Natural killer cell treated with Interleukin-12 subunit alpha and Interleukin-12 subunit beta and Interleukin-15 and Interleukin-18, amount 100 ng/mL, for 72 hours (primary cell): ENCODE measurements at regions not wholly inside any gene's neighbourhood (a gene's known extent, or its start where the extent isn't known, plus 50 kb on each side); places are given as distances from the start of the nearest gene placed in this dataset.
"Not testable (repeated sequence)": the region's sequence is repeated elsewhere in the genome, so short reads cannot be mapped to it uniquely, and the experiment has no call there.

Experiments
- ATAC-seq, 2 donors: fragments of 150-1000 bp; cut with Tn5 transposase in 1 of 2; sonication (Bioruptor Pico), chemical (Tn5 transposase) in 1 of 2; 2 replicates each; pipeline ENCODE4 v1.10.0; 2021
- DNase-seq: peaks from one replicate; pipeline ENCODE4 v3.0.0; 2022; ENCODE audit warnings: low spot score
- H3K27ac Mint-ChIP-seq, 2 donors: 1 replicate in 1 of 2; 2 replicates in 1 of 2; pipeline ENCODE4 v1.8.0; 2022; ENCODE audit warnings: mixed read lengths in 2 of 2, mild to moderate bottlenecking in 1 of 2, moderate library complexity in 1 of 2
- H3K27me3 Mint-ChIP-seq, 2 donors: 1 replicate in 1 of 2; 2 replicates in 1 of 2; pipeline ENCODE4 v1.8.0; 2022; ENCODE audit warnings: mixed read lengths in 2 of 2
- H3K36me3 Mint-ChIP-seq: one replicate; pipeline ENCODE4 v1.8.0; 2022; ENCODE audit warnings: mixed read lengths
- H3K4me1 Mint-ChIP-seq, 2 donors: 1 replicate in 1 of 2; 2 replicates in 1 of 2; pipeline ENCODE4 v1.8.0; 2022; ENCODE audit warnings: low read depth in 2 of 2, mixed read lengths in 2 of 2, mild to moderate bottlenecking in 1 of 2
- H3K4me3 Mint-ChIP-seq: one replicate; pipeline ENCODE4 v1.8.0; 2022; ENCODE audit warnings: mixed read lengths
- H3K9me3 Mint-ChIP-seq: 2 replicates; pipeline ENCODE4 v1.8.0; 2022; ENCODE audit warnings: mixed read lengths

DNA sequence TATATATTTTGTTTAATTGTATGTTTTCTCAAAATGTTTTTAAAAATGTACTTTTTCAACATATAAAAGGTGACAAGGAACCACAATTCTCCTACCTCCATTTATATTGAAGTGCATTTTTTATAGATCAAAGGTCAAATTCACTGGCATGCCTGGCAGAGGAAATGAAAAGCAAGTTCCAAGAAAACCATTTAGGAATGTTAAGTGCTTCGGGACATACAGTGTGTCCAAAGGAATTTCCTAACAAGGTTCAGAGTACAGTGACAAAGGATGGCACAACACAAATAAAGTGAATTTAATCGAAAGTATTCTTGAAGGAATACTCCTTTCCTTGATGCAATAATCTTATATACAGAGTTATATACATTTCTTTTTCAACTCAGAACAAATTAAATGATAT lies 242.3 kb downstream of the CCER1 start:
- DNase-seq: no peak
- Mint-ChIP-seq H3K27ac (no peak overlapping the region), H3K36me3 (no peaks in the 10 kb centered on the region), H3K4me3 (no peak overlapping the region), H3K4me1 (no peaks in the 10 kb centered on the region), H3K9me3 (peaks cover 3% of the 10 kb centered on the region), H3K27me3 (no peaks in the 10 kb centered on the region)
- ATAC-seq: no peak

DNA sequence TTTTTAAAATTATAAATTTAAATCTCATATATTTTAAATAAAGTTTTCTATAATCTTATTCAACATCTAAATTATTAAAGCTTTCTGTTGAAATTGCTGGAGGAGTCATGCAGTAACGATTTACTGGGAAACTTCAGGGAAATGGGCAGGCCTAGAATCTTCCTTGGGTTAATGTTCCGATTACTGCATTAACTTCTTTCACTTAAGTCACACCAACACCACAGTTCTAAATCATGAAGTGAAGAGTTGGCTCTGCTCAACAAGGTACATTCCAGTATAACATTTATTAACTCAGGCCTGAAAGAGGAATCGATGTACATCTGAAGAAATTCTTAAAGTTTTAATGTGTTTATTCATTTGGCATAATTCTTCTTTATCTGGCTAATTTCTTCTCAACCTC lies 244.3 kb downstream of the CCER1 start:
- Mint-ChIP-seq H3K36me3 (no peaks in the 10 kb centered on the region), H3K27ac (no peak overlapping the region), H3K9me3 (peaks cover 3% of the 10 kb centered on the region), H3K4me1 (no peaks in the 10 kb centered on the region), H3K27me3 (no peaks in the 10 kb centered on the region), H3K4me3 (no peak overlapping the region)
- no peak for ATAC-seq
- no peak for DNase-seq

DNA sequence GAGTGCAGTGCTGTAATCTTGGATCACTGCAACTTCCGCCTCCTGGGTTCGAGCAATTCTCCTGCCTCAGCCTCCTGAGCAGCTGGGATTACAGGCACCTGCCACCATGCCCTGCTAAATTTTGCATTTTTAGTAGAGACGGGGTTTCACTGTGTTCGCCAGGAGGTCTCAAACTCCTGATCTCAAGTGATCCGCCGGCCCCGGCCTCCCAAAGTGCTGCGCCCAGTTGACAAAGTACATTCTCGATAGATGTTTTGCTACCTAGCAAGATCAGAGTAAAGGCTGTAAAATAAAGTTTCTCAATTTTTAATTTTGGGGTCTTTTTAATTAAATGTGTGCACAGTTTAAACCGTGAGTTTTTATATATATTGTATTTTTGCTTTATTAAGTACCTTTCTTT lies 248.9 kb downstream of the CCER1 start:
- peaks cover 3% of the 10 kb centered on the region for H3K9me3 Mint-ChIP-seq
- H3K27me3 Mint-ChIP-seq: no peaks in the 10 kb centered on the region
- ATAC-seq (no peak), DNase-seq (no peak)
- no peaks in the 10 kb centered on the region for H3K36me3 Mint-ChIP-seq
- H3K4me3 Mint-ChIP-seq: no peak overlapping the region
- H3K4me1 Mint-ChIP-seq: no peaks in the 10 kb centered on the region
- H3K27ac Mint-ChIP-seq: no peak overlapping the region

DNA sequence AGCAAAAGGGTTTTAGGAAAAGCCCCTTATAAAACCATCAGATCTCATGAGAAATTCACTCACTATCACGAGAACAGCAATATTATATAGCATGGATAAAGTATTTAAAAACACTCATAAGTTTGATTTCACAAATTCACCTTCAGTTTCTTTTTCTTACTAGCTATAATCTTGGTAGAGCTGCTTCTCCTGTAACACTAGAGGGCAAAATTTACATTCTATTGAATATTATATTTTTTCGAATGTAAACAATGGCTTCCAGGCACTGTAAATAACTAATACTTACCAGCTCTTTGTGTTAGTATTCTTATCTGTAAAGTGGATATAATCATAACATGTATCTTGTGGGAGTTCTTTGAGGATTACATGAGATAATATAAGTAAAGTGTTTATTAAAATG lies 259.6 kb downstream of the CCER1 start:
- no peak overlapping the region for H3K27ac Mint-ChIP-seq
- H3K27me3 Mint-ChIP-seq: no peaks in the 10 kb centered on the region
- no peak for ATAC-seq
- DNase-seq: no peak
- no peaks in the 10 kb centered on the region for H3K36me3 Mint-ChIP-seq
- peaks cover 3% of the 10 kb centered on the region for H3K9me3 Mint-ChIP-seq
- H3K4me3 Mint-ChIP-seq: no peak overlapping the region
- H3K4me1 Mint-ChIP-seq: no peaks in the 10 kb centered on the region

DNA sequence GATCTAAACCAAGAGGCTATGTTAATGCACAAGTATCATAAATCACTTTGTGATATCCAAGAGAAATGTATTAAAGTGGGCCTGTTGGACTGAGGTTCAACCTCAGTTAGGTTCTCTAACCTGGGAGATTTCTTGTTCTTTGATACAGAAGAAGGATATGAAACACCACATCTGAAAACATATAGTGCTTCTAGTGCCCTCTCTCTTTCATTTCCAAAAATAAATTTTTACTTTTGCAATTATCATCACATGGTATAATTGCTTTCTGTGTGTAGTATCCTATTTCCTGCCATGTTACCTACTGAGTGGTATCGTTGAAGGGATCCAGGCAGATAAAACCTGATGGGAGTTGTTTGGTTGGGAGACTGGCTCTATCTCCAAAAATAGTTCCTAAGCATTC lies 264.9 kb downstream of the CCER1 start:
- Mint-ChIP-seq H3K9me3 (peaks cover 8% of the 10 kb centered on the region), H3K36me3 (no peaks in the 10 kb centered on the region), H3K4me3 (no peak overlapping the region), H3K27ac (no peak overlapping the region), H3K4me1 (no peaks in the 10 kb centered on the region), H3K27me3 (no peaks in the 10 kb centered on the region)
- no peak for DNase-seq
- ATAC-seq: no peak

DNA sequence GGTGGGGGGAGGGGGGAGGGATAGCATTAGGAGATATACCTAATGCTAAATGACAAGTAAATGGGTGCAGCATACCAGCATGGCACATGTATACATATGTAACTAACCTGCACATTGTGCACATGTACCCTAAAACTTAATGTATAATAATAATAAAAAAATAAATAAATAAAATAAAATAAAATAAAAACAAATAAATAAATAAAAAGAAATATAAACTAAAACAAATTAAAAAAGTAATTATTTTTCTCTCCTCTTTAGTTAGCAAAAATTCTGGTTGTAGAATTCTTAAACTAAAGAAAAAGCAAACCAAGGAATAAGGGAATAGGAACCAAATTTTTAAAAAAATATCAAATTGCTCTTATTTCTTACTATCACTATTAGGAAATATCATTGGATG lies 267.3 kb downstream of the CCER1 start:
- not testable (repeated sequence) for H3K27me3 Mint-ChIP-seq, H3K27ac Mint-ChIP-seq, ATAC-seq, H3K4me1 Mint-ChIP-seq, H3K4me3 Mint-ChIP-seq, DNase-seq, H3K36me3 Mint-ChIP-seq, H3K9me3 Mint-ChIP-seq

DNA sequence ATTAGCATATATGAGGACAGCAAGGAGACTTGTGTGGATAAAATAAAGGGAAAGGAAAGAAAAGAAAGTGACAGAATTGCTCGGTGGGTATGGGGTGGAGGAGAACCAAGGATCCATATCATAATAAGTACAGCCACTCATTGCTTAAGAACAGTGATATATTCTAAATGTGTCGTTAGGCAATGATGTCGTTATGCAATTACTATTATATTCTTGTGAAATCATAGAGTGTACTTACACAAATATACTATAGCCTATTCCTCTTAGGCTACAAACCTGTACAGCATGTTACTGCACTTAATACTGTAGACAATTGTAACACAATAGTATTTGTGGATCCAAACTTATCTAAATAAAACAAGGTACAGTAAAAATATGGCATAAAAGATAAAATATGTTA lies 271.1 kb downstream of the CCER1 start:
- H3K9me3 Mint-ChIP-seq: peaks cover 17% of the 10 kb centered on the region
- no peak overlapping the region for H3K27ac Mint-ChIP-seq
- DNase-seq: no peak
- no peak for ATAC-seq
- no peaks in the 10 kb centered on the region for H3K4me1 Mint-ChIP-seq
- no peaks in the 10 kb centered on the region for H3K36me3 Mint-ChIP-seq
- H3K4me3 Mint-ChIP-seq: no peak overlapping the region
- H3K27me3 Mint-ChIP-seq: no peaks in the 10 kb centered on the region

GRCh38 chr12:90682398-90682797 lies 272.6 kb downstream of the CCER1 start:
- ATAC-seq (no peak), DNase-seq (no peak)
- no peaks in the 10 kb centered on the region for H3K36me3 Mint-ChIP-seq
- H3K27me3 Mint-ChIP-seq: no peaks in the 10 kb centered on the region
- no peak overlapping the region for H3K27ac Mint-ChIP-seq
- H3K4me1 Mint-ChIP-seq: no peaks in the 10 kb centered on the region
- H3K9me3 Mint-ChIP-seq: peaks cover 20% of the 10 kb centered on the region
- no peak overlapping the region for H3K4me3 Mint-ChIP-seq

- no peak for ATAC-seq
- DNase-seq: no peak
- H3K27me3 Mint-ChIP-seq: no peaks in the 10 kb centered on the region
- H3K4me1 Mint-ChIP-seq: no peaks in the 10 kb centered on the region
- H3K36me3 Mint-ChIP-seq: no peaks in the 10 kb centered on the region
- no peak overlapping the region for H3K4me3 Mint-ChIP-seq
- no peak overlapping the region for H3K27ac Mint-ChIP-seq
- H3K9me3 Mint-ChIP-seq: peaks cover 16% of the 10 kb centered on the region
Measured at GRCh38 chr12:90679674-90680073, 275.3 kb downstream of the CCER1 start.

DNA sequence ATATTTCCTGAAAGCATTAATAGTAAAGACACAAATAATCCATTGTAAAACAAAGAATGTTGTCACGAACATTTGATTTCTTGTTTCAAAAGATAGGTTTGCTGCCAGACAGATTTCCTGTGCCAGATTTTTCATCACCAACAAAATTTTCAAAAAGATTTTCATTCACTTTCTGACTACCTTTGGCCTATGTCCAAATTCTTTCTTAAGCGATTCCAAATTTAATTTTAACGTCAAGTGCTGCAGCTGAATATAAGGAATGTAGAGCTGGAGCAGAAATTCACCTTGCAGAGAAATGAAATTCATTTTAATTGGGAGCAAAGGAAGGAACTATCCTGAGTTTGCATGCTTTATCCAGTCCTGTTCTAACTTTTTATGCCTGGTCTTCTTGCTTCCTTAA lies 277.4 kb downstream of the CCER1 start:
- ATAC-seq (no peak), DNase-seq (no peak)
- no peaks in the 10 kb centered on the region for H3K36me3 Mint-ChIP-seq
- H3K27ac Mint-ChIP-seq: no peak overlapping the region
- no peak overlapping the region for H3K4me3 Mint-ChIP-seq
- H3K27me3 Mint-ChIP-seq: no peaks in the 10 kb centered on the region
- no peaks in the 10 kb centered on the region for H3K4me1 Mint-ChIP-seq
- H3K9me3 Mint-ChIP-seq: peaks cover 15% of the 10 kb centered on the region

DNA sequence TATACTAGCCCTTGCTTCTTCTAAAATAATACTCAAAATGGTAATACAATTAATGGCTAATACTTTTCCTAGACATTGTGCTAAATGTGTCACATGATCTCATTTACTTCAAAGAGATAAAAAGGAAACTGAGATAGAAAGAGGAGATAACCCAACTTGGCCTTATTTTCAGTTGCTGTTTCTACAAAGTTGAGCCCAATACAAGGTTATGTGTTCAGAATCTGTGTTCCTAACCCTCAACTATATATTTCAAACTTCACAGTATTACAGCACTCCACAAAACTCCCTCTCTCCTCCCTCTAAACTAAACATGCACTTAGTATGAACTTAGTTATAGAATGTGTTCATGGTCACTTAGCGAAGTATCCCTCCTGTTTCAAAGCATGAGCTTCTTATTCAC lies 277.9 kb downstream of the CCER1 start:
- H3K9me3 Mint-ChIP-seq: peaks cover 15% of the 10 kb centered on the region
- no peak for ATAC-seq

DNA sequence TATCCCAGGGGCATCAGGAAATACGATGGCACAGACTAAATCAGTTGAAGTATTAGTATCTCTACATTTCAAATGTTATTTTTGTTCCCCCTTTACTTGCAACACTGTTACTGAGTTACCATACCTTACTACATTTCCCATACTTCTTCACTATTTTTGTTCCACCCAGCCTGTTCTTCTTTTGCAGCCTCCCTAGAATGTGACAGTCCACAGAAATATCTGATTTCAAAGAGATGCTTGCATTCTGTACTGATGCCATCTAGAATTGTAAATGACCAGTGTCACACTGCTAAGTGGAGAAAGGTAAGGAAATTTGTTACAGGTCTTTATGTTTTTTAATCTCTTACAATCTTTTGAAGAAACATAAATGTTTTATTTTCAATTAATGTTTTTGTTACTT lies 279.9 kb downstream of the CCER1 start:
- H3K36me3 Mint-ChIP-seq: no peaks in the 10 kb centered on the region
- H3K27ac Mint-ChIP-seq: no peak overlapping the region
- no peaks in the 10 kb centered on the region for H3K27me3 Mint-ChIP-seq
- peaks cover 18% of the 10 kb centered on the region for H3K9me3 Mint-ChIP-seq
- H3K4me3 Mint-ChIP-seq: no peak overlapping the region
- no peaks in the 10 kb centered on the region for H3K4me1 Mint-ChIP-seq
- DNase-seq: no peak
- ATAC-seq: no peak

More for the DNA sequence above, 277.9 kb downstream of the CCER1 start:
- Mint-ChIP-seq H3K27me3 (no peaks in the 10 kb centered on the region), H3K4me1 (no peaks in the 10 kb centered on the region), H3K36me3 (no peaks in the 10 kb centered on the region), H3K27ac (no peak overlapping the region), H3K4me3 (no peak overlapping the region)
- no peak for DNase-seq

- no peak for ATAC-seq
- no peak overlapping the region for H3K27ac Mint-ChIP-seq
- no peaks in the 10 kb centered on the region for H3K4me1 Mint-ChIP-seq
- peaks cover 19% of the 10 kb centered on the region for H3K9me3 Mint-ChIP-seq
- DNase-seq: no peak
- H3K27me3 Mint-ChIP-seq: no peaks in the 10 kb centered on the region
- no peaks in the 10 kb centered on the region for H3K36me3 Mint-ChIP-seq
- no peak overlapping the region for H3K4me3 Mint-ChIP-seq
Measured at GRCh38 chr12:90672081-90672480, 282.9 kb downstream of the CCER1 start.

DNA sequence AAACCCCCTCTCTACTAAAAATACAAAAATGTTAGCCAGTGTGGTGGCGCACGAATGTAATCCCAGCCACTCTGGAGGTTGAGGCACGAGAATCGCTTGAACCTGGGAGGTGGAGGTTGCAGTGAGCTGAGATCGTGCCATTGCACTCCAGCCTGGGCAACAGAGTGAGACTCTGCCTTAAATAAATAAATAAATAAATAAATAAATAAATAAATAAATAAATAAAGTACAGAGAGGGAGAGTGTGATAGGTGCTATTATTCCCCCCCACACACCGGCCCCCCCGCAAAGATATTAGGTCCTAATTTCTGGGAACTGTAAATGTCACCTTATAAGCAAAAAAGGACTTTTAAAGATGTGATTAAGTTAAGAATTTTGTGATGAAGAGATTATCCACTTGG lies 291.0 kb downstream of the CCER1 start:
- not testable (repeated sequence) for H3K27me3 Mint-ChIP-seq, H3K4me3 Mint-ChIP-seq, H3K9me3 Mint-ChIP-seq, H3K27ac Mint-ChIP-seq, ATAC-seq, DNase-seq, H3K36me3 Mint-ChIP-seq, H3K4me1 Mint-ChIP-seq

DNA sequence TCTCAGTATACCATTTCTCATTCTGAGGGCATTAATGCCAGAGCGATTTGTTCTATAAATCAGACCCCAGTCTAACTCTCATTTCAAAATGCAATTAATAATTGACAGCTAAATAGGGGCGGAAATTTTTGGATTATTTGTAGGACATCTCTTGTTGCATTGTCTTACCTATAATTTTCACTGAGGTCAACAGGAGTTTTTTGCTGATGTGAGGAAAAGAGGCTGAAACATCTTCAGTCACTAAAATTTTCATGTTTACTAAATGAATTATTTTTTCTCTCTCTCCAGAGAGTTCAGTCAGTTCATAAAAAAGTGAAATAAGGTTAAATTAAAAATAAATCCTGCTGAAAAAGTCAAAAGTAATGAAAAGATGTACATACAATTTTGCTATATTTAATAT lies 295.9 kb downstream of the CCER1 start:
- Mint-ChIP-seq H3K27me3 (no peaks in the 10 kb centered on the region), H3K4me3 (no peak overlapping the region), H3K27ac (no peak overlapping the region), H3K4me1 (no peaks in the 10 kb centered on the region), H3K36me3 (no peaks in the 10 kb centered on the region), H3K9me3 (peaks cover 3% of the 10 kb centered on the region)
- DNase-seq (no peak), ATAC-seq (no peak)
